Uterus (tissue), 2 donors: ENCODE measurements at regions not wholly inside any gene's neighbourhood (a gene's known extent, or its start where the extent isn't known, plus 50 kb on each side); places are given as distances from the start of the nearest gene placed in this dataset.

Experiments
- CTCF ChIP-seq, 4 experiments: fragments of 200-600 bp in 2 of 4; fragments of 450-650 bp in 2 of 4; sonication (generic) in 2 of 4; IDR thresholded peaks; one replicate each; pipeline ENCODE4 v1.5.1; 2016 to 2019; ENCODE audit warnings: antibody characterized with exemption in 4 of 4, mild to moderate bottlenecking in 2 of 4, moderate library complexity in 1 of 4
- POLR2A ChIP-seq, 2 donors: fragments of 450-650 bp; IDR thresholded peaks; one replicate each; pipeline ENCODE4 v1.6.1; 2016; ENCODE audit warnings: antibody characterized with exemption in 2 of 2, mild to moderate bottlenecking in 1 of 2, moderate library complexity in 1 of 2

GRCh38 chr1:80444171-80444570 is 1356.6 kb upstream of the ADGRL2 start:
- TF ChIP-seq CTCF (IDR thresholded peaks at IDR 0.05) (no peak), POLR2A (IDR thresholded peaks at IDR 0.05) (no peak)
